Fibroblast of mammary gland (primary cell): ENCODE measurements at regions not wholly inside any gene's neighbourhood (a gene's known extent, or its start where the extent isn't known, plus 50 kb on each side); places are given as distances from the start of the nearest gene placed in this dataset.

Experiments used
- DNase-seq: peaks from one replicate; pipeline ENCODE4 v3.0.0-alpha.2; 2010; ENCODE audit warnings: low read depth
- H3K4me3 ChIP-seq: 2 replicates; pipeline ENCODE4 v1.5.1; 2011; ENCODE audit warnings: low read depth, mild to moderate bottlenecking, low read length, moderate library complexity; ENCODE audit not compliant: control insufficient read depth
- TF ChIP-seq, protein P1 (sequence below): conservative IDR thresholded peaks from 2 replicates; pipeline ENCODE4 v1.5.1; 2011; ENCODE audit warnings: low read depth, low read length, inconsistent platforms; ENCODE audit not compliant: control insufficient read depth, insufficient read depth

DNA sequence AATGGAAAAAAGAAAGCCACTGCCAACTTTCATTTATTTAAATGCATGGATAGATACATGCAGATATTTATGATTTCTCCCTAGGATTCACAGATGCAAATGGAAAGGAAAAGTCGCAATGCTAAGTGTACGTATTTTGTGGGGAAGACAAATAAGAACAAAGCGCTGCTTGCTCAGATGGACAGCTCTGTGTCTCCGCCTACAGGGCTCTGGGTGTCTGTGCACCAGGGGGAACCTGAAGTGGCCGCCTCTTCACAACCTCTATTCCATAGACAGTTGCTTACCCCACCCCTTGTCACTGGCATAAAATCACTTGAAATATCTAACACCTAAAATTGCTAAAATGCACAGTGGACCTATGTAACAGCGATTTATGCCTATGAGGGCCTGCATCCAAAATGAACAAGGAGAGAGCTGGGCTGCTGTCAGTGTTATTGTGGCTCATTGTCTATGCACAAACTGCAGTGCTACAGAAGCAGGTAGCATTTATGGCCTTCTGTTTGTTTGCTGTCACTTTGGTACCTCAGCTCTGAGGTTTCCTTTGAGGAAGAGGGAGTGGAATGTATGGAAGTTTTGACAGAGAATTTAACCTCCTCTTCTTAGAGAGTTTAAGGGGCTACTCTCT lies 58.6 kb upstream of the PAGE1 start:
- peak; percentile 34 for DNase-seq
- no peak overlapping the region for H3K4me3 ChIP-seq
- TF ChIP-seq, protein P1, sequence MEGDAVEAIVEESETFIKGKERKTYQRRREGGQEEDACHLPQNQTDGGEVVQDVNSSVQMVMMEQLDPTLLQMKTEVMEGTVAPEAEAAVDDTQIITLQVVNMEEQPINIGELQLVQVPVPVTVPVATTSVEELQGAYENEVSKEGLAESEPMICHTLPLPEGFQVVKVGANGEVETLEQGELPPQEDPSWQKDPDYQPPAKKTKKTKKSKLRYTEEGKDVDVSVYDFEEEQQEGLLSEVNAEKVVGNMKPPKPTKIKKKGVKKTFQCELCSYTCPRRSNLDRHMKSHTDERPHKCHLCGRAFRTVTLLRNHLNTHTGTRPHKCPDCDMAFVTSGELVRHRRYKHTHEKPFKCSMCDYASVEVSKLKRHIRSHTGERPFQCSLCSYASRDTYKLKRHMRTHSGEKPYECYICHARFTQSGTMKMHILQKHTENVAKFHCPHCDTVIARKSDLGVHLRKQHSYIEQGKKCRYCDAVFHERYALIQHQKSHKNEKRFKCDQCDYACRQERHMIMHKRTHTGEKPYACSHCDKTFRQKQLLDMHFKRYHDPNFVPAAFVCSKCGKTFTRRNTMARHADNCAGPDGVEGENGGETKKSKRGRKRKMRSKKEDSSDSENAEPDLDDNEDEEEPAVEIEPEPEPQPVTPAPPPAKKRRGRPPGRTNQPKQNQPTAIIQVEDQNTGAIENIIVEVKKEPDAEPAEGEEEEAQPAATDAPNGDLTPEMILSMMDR: peak; percentile 74

DNA sequence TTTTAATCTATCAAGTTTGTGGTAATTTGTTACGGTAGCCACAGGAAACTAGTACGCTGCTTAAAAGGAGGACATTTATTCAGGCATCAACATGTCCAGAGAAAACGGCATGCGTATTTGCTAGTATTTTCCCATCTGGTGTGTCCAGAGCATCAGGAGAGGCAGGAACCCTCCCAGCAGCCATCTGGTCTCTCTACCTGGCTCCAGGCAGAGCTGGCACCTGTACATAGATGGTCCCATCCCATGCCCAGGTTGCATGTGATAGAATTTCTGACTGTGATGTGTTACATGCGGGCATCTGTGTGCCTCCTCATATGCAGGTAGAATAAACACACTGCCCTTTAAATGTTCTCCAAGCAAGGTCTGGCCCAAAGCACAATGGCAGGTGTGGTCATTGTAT lies 57.9 kb upstream of the PAGE1 start:
- TF ChIP-seq, protein P1: no peak
- DNase-seq: no peak
- no peak overlapping the region for H3K4me3 ChIP-seq

DNA sequence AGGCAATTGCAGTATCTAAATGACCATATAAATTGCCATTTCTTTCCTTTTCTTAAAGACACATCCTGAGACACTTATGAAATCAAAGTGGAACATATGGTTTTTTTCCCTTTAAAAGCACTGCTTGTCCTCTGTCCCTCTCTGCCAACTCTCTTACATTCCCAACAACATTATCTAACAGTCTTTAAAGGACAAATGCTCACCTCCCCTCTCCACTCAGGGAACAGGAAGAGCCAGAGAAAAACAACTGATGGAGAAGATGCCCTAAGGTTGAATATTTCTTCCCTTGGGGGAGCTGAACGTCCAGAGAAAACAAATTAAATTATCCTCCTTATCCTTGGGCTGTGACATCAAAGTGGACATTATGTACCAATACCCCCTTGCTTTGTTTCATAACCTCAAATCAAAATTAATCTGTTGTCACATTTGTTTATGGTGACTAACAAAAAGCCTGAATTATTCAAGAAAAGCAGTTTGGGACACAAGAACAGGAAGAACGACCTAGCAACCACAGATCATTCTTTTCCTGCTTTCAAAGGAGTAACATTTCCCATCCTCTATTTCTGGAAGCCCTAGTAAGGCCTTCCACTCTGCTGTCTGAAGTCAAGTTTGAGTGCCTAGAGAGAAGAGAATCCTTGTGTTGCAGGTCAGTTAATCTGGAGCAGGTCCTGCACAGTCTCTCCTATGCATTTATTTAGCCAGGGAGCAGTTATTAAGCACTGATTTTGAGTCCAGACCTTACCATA lies 52.6 kb upstream of the PAGE1 start:
- TF ChIP-seq, protein P1: no peak
- H3K4me3 ChIP-seq: no peak overlapping the region
- no peak for DNase-seq

DNA sequence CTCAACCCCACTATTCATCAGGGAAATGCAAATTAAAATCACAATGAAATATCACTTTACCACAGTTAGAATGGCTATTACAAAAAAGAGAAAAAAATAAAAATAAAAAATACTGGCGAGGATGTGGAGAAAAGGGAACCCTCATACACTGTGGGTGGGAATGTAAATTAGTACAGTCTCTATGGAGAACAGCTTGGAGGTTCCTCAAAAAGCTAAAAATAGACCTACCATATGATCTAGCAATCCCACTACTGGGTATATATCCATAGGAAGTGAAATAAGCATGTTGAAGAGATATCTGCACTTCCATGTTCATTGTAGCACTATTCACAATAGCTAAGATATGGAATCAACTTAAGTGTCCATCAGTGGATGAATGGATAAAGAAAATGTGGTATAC lies 50.5 kb upstream of the PAGE1 start:
- DNase-seq: no peak
- no peak overlapping the region for H3K4me3 ChIP-seq

More for the DNA sequence above, 50.5 kb upstream of the PAGE1 start:
- TF ChIP-seq, protein P1: no peak
